ENCODE measurements at regions not wholly inside any gene's neighbourhood (a gene's known extent, or its start where the extent isn't known, plus 50 kb on each side); places are given as distances from the start of the nearest gene placed in this dataset.

GRCh38 chr1:116262995-116263385 lies 110.1 kb upstream of the ATP1A1 start:
- Histone ChIP-seq H3K4me2 (ENCODE audit: low read length) (no peak overlapping the region), H3K4me1 (peaks cover 49% of the 10 kb centered on the region), H3K79me2 (no peaks in the 10 kb centered on the region), H2AFZ (peak overlapping the region; percentile 54), H3K27ac (peak overlapping the region; percentile 60), H3K9ac (no peak overlapping the region), H3K36me3 (ENCODE audit: control insufficient read depth, insufficient read depth, low read length) (no peaks in the 10 kb centered on the region), H3K27me3 (ENCODE audit: control insufficient read depth, insufficient read depth, low read length) (no peaks in the 10 kb centered on the region), H3K9me3 (ENCODE audit: control insufficient read depth, low read length) (no peaks in the 10 kb centered on the region), H3K4me3 (ENCODE audit: low read depth, low read length) (no peak overlapping the region)
- TF ChIP-seq CTCF (IDR thresholded peaks at IDR 0.05) = no peak

GRCh38 chr1:116265931-116266863 lies 106.8 kb upstream of the ATP1A1 start:
- peaks cover 56% of the 10 kb centered on the region for H3K4me1 ChIP-seq
- H3K9me3 ChIP-seq (ENCODE audit: control insufficient read depth, low read length) = no peaks in the 10 kb centered on the region
- no peak overlapping the region for H3K4me3 ChIP-seq (ENCODE audit: low read depth, low read length)
- no peaks in the 10 kb centered on the region for H3K36me3 ChIP-seq (ENCODE audit: control insufficient read depth, insufficient read depth, low read length)
- no peaks in the 10 kb centered on the region for H3K79me2 ChIP-seq
- H3K27ac ChIP-seq = peak overlapping the region; percentile 98
- no peaks in the 10 kb centered on the region for H3K27me3 ChIP-seq (ENCODE audit: control insufficient read depth, insufficient read depth, low read length)
- peak overlapping the region; percentile 18 for H3K4me2 ChIP-seq (ENCODE audit: low read length)
- H2AFZ ChIP-seq = no peak overlapping the region
- TF ChIP-seq CTCF (IDR thresholded peaks at IDR 0.05) = no peak
- no peak overlapping the region for H3K9ac ChIP-seq

- Histone ChIP-seq H3K27me3 (ENCODE audit: control insufficient read depth, insufficient read depth, low read length) (no peaks in the 10 kb centered on the region), H3K9me3 (ENCODE audit: control insufficient read depth, low read length) (no peaks in the 10 kb centered on the region), H2AFZ (no peak overlapping the region), H3K4me2 (ENCODE audit: low read length) (peak overlapping the region; percentile 67), H3K4me1 (peaks cover 53% of the 10 kb centered on the region), H3K9ac (no peak overlapping the region), H3K36me3 (ENCODE audit: control insufficient read depth, insufficient read depth, low read length) (no peaks in the 10 kb centered on the region), H3K79me2 (no peaks in the 10 kb centered on the region), H3K27ac (peak overlapping the region; percentile 98), H3K4me3 (ENCODE audit: low read depth, low read length) (no peak overlapping the region)
- TF ChIP-seq CTCF (IDR thresholded peaks at IDR 0.05) = no peak
Observed at GRCh38 chr1:116266864-116267212, 106.2 kb upstream of the ATP1A1 start.

- peaks cover 42% of the 10 kb centered on the region for H3K4me1 ChIP-seq
Observed at GRCh38 chr1:116268211-116268610, 104.8 kb upstream of the ATP1A1 start.

More at GRCh38 chr1:116268211-116268610, 104.8 kb upstream of the ATP1A1 start:
- Histone ChIP-seq H3K27me3 (ENCODE audit: control insufficient read depth, insufficient read depth, low read length) (no peaks in the 10 kb centered on the region), H3K79me2 (no peaks in the 10 kb centered on the region), H2AFZ (no peak overlapping the region), H3K27ac (peak overlapping the region; percentile 98), H3K9me3 (ENCODE audit: control insufficient read depth, low read length) (no peaks in the 10 kb centered on the region), H3K4me3 (ENCODE audit: low read depth, low read length) (peak overlapping the region; percentile 33), H3K4me2 (ENCODE audit: low read length) (peak overlapping the region; percentile 67), H3K36me3 (ENCODE audit: control insufficient read depth, insufficient read depth, low read length) (no peaks in the 10 kb centered on the region), H3K9ac (no peak overlapping the region)
- TF ChIP-seq CTCF (IDR thresholded peaks at IDR 0.05) = no peak
